ENCODE measurements at regions not wholly inside any gene's neighbourhood (a gene's known extent, or its start where the extent isn't known, plus 50 kb on each side); places are given as distances from the start of the nearest gene placed in this dataset.

DNA sequence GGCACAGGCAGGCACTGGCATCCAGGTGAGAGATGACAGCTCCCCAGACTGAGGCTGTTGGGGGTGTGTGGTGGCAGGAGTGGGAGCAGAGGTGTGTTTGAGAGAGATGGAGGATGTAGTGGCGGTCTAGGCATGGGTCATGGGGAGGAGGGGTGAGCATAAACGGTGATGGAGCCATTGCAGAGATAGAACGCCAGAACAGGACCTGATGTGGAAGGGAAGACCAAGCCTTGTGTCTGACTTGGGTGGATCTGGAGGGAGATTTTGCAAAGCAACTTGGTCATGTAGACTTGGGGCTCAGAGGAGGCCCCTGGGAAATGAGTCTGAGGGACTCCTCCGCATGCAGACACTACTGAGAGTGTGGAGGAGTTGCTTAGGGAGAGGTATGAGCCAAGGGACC, 50.0 kb upstream of the CLDN5 start:
- Histone ChIP-seq H3K4me1 (peaks cover 0 to 15% of the 10 kb centered on the region in 2 donors), H3K27me3 (peaks cover 0 to 2% (median 0%) of the 10 kb centered on the region in 3 donors), H3K4me3 (no peak overlapping the region), H3K36me3 (no peaks in the 10 kb centered on the region), H3K9me3 (no peaks in the 10 kb centered on the region), H3K27ac (no peak overlapping the region)
- intact Hi-C loops (cut with DNase I; ENCODE audit: low total_unique reads) (no loop called here), in situ Hi-C loops (cut with MboI; ENCODE audit: low sequenced_read_pairs in 4 of 4) (no loop called here)
- ATAC-seq (no peak), DNase-seq (no peak)
- TF ChIP-seq POLR2A (IDR thresholded peaks at IDR 0.05) (no peak), CTCF (IDR thresholded peaks at IDR 0.05 in 4 of 5, conservative IDR thresholded peaks at IDR 0.05 in 1 of 5) (no peak)

DNA sequence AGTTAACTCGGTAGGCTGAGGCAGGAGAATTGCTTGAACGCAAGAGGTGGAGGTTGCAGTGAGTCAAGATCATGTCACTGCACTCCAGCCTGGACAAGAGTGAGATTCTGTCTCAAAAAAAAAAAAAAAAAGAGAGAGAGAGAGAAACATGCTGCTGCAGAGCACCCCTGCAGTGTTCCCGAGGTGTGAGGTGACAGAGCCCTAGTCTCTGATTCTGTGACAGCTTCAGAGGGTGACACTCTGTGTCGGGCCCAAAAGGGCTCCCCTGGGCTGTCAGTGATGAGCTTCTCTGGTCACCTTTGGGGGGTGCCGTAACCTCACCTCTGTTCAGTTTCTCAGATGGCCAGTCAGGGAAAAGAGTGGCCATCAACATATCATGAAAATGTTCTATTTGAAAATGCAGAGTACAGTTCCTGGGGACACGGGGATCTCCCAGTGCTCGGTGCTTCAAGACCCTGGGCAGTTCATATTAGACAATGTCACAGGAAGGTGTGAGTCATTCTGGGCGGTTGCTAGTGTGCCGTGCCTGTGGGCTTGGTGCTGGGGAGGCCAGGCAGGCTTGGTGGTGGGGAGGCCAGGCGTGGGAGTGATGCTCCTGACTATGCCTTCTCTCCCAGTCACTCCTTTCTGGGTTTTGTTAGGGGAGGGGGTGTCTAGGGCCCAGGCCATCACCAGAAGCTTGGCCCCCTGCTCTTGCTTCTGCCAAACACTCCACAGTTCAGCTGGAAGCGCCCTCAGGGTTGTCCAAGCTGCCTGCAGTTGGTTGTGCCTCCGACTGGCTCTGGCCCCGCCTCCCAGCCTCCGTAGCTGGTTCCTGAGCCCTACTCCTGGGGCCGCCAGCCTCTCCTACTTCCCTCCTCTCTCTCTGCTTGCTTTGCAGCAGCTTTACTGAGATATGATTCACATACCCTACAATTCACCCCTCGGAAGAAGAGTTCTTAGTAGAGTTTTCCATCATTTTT, 52.5 kb upstream of the CLDN5 start:
- Histone ChIP-seq H3K27ac (peak overlapping the region; percentile 64 to 78 (median 74)), H3K9me3 (no peaks in the 10 kb centered on the region), H3K36me3 (no peaks in the 10 kb centered on the region), H3K4me1 (peaks cover 0 to 12% of the 10 kb centered on the region in 2 donors), H3K4me3 (no peak overlapping the region), H3K27me3 (peaks cover 0 to 2% (median 0%) of the 10 kb centered on the region in 3 donors)
- intact Hi-C loops (cut with DNase I; ENCODE audit: low total_unique reads) (loop anchor here (5.0 kb wide), 1 partner anchor 54 kb away; the partner anchor contains the start of gene CLDN5), in situ Hi-C loops (cut with MboI; ENCODE audit: low sequenced_read_pairs in 4 of 4) (no loop called here)
- DNase-seq (no peak), ATAC-seq (peak; percentile 47 to 49)
- TF ChIP-seq CTCF (IDR thresholded peaks at IDR 0.05 in 4 of 5, conservative IDR thresholded peaks at IDR 0.05 in 1 of 5) = no peak
- TF ChIP-seq POLR2A (IDR thresholded peaks at IDR 0.05) = peak; percentile 42 to 63

DNA sequence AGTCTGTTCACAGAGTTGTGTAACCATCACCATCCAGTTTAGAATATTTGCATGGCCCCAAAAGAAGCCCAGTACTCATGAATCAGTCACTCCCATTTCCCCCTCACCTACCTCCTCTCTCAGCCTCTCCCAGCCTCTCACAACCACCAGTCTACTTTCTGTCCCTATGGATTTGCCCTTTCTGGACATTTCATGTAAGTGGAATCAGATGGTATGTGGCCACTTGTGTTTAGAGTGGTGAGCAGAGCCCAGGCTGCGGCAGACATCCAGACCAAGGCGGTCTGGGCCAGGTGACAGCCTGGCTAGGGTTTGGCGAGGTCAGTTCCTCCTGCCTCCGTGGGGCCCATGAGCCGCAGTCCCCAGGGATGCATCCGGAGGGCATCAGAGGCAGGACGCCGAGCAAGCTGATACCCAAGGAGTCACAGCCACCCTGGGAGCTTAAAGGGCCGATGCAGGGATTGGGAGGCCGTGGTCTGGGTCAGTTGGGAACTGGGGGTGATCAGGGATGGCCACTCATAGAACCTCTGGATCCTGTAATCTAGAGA, 53.3 kb upstream of the CLDN5 start:
- TF ChIP-seq CTCF (IDR thresholded peaks at IDR 0.05 in 4 of 5, conservative IDR thresholded peaks at IDR 0.05 in 1 of 5) (no peak), POLR2A (IDR thresholded peaks at IDR 0.05) (no peak)
- Histone ChIP-seq H3K27me3 (peaks cover 0 to 2% (median 0%) of the 10 kb centered on the region in 3 donors), H3K4me3 (no peak overlapping the region), H3K36me3 (no peaks in the 10 kb centered on the region), H3K9me3 (no peaks in the 10 kb centered on the region), H3K27ac (peak overlapping the region; percentile 64 to 78 (median 74)), H3K4me1 (peaks cover 0 to 7% of the 10 kb centered on the region in 2 donors)
- in situ Hi-C loops (cut with MboI; ENCODE audit: low sequenced_read_pairs in 4 of 4) (no loop called here), intact Hi-C loops (cut with DNase I; ENCODE audit: low total_unique reads) (loop anchor here (5.0 kb wide), 1 partner anchor 55 kb away; the partner anchor contains the start of gene CLDN5)
- no peak for DNase-seq
- ATAC-seq = no peak

GRCh38 chr22:19578180-19579004, 54.2 kb upstream of the CLDN5 start:
- H3K4me1 ChIP-seq = peaks cover 0 to 4% of the 10 kb centered on the region in 2 donors
- no peaks in the 10 kb centered on the region for H3K36me3 ChIP-seq
- peak overlapping the region in 3 of 4 donors; percentile 74 to 78 (median 74) for H3K27ac ChIP-seq
- H3K4me3 ChIP-seq = no peak overlapping the region
- intact Hi-C loops (cut with DNase I; ENCODE audit: low total_unique reads) (loop anchor here (5.0 kb wide), 1 partner anchor 56 kb away; the partner anchor contains the start of gene CLDN5), in situ Hi-C loops (cut with MboI; ENCODE audit: low sequenced_read_pairs in 4 of 4) (no loop called here)
- TF ChIP-seq CTCF (IDR thresholded peaks at IDR 0.05 in 4 of 5, conservative IDR thresholded peaks at IDR 0.05 in 1 of 5) = no peak
- no peak for TF ChIP-seq POLR2A (IDR thresholded peaks at IDR 0.05)
- no peak for ATAC-seq
- DNase-seq = no peak
- H3K9me3 ChIP-seq = no peaks in the 10 kb centered on the region
- H3K27me3 ChIP-seq = peaks cover 0 to 2% (median 0%) of the 10 kb centered on the region in 3 donors

Measured in gastrocnemius medialis (tissue), 4 donors.